ENCODE measurements at regions not wholly inside any gene's neighbourhood (a gene's known extent, or its start where the extent isn't known, plus 50 kb on each side); places are given as distances from the start of the nearest gene placed in this dataset.

DNA sequence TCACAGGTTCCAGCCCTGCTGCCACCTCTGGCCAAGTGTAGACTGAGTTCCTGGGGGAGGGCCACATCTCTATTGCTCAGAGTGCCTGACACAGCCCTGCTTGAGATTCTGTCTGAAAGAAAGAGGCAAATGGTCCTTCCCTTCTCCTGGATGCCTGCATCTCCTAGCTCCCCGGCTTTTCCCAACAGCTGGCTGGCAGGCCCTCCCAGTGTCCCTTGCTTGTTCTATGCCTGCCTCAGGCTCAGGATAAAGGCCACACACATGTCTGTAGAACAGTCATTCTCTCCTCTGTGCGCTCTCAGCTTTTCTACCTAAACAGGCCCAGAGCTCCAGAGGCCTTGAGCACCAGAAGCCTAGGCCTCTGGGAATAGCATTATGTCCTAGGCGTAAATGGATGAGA lies 343.4 kb upstream of the USP24 start:
- H2AFZ ChIP-seq (ENCODE audit: insufficient read depth, low read depth, low read length, poor library complexity, severe bottlenecking) = no peak overlapping the region
- Mint-ChIP-seq H3K27ac (no peak overlapping the region), H3K36me3 (no peaks in the 10 kb centered on the region), H3K27me3 (ENCODE audit: low read depth in 3 of 3) (peaks cover 0 to 5% (median 0%) of the 10 kb centered on the region in 3 donors), H3K4me3 (no peak overlapping the region), H3K9me3 (peaks cover 0 to 5% (median 0%) of the 10 kb centered on the region in 7 donors), H3K4me1 (no peaks in the 10 kb centered on the region)
- H3K79me2 ChIP-seq (ENCODE audit: insufficient read depth, low read length) = no peaks in the 10 kb centered on the region
- no peaks in the 10 kb centered on the region for H3K4me1 ChIP-seq (ENCODE audit: control insufficient read depth in 1 of 2, insufficient read depth in 2 of 2, low read length in 2 of 2)
- DNase-seq = no peak
- TF ChIP-seq, protein P1, sequence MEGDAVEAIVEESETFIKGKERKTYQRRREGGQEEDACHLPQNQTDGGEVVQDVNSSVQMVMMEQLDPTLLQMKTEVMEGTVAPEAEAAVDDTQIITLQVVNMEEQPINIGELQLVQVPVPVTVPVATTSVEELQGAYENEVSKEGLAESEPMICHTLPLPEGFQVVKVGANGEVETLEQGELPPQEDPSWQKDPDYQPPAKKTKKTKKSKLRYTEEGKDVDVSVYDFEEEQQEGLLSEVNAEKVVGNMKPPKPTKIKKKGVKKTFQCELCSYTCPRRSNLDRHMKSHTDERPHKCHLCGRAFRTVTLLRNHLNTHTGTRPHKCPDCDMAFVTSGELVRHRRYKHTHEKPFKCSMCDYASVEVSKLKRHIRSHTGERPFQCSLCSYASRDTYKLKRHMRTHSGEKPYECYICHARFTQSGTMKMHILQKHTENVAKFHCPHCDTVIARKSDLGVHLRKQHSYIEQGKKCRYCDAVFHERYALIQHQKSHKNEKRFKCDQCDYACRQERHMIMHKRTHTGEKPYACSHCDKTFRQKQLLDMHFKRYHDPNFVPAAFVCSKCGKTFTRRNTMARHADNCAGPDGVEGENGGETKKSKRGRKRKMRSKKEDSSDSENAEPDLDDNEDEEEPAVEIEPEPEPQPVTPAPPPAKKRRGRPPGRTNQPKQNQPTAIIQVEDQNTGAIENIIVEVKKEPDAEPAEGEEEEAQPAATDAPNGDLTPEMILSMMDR (IDR thresholded peaks at IDR 0.05) = no peak
- H3K27me3 ChIP-seq (ENCODE audit: control insufficient read depth in 2 of 2, insufficient read depth in 2 of 2, low read length in 2 of 2) = no peaks in the 10 kb centered on the region
- H3K9me3 ChIP-seq (replicated peaks in 1 of 2; ENCODE audit: control insufficient read depth in 1 of 2, insufficient read depth in 1 of 2, low read length in 2 of 2) = no peaks in the 10 kb centered on the region
- H3K36me3 ChIP-seq (replicated peaks in 1 of 2; ENCODE audit: control insufficient read depth in 1 of 2, insufficient read depth in 2 of 2, low read length in 2 of 2) = no peaks in the 10 kb centered on the region
- H3K27ac ChIP-seq (ENCODE audit: low read depth in 1 of 2, low read length in 2 of 2) = no peak overlapping the region
- WGBS (ENCODE audit: insufficient coverage) = 93% methylated on average over 3 of the region's 3 CpGs
- H4K20me1 ChIP-seq (ENCODE audit: insufficient read depth, low read length) = no peaks in the 10 kb centered on the region
- intact Hi-C loops (cut with micrococcal nuclease) = no loop called here
- no peak overlapping the region for H3K4me2 ChIP-seq (replicated peaks; ENCODE audit: extremely low read depth, low read length, poor library complexity, severe bottlenecking)
- no peak overlapping the region for H3K4me3 ChIP-seq (replicated peaks in 1 of 3; ENCODE audit: low read depth in 2 of 3, low read length in 3 of 3)
- no peak overlapping the region for H3K9ac ChIP-seq (ENCODE audit: insufficient read depth, low read length, poor library complexity, severe bottlenecking)

DNA sequence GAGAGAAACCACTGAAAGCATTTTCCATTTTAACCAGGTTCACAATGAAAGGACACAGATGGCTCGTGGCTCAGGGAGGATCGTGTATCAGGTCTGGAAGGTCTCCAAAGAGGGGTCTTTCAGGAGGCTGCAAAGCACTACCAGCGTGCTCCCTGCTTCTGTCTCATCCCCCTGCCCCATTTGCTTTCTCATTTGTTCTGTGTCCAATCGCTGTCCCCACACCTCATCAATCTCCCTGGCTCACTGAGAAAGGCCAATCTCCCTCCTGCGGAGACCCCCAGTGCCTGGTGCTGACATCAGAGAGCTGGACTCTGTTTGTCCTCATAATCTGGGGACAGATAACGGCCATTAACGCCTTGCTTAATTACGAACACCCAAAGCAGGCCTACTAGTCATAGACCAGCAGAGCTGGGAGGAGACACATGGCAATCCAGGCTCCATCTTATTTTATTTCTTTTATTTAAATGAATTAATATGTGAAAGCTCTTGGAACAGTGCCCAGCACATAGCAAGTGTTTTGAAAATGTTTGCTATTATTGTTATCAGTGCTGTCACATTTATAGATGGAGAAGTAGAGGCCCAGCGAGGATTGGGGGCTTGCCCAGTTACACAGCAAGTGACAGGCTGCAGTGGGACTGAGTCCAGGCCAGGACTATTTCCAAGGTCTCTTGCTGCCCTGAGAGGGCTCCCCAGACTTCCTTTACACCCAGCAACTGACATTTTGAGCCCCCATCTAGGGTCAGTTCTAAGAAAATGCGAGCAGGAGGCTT lies 341.0 kb upstream of the USP24 start:
- intact Hi-C loops (cut with micrococcal nuclease) = no loop called here
- no peaks in the 10 kb centered on the region for H3K4me1 Mint-ChIP-seq
- no peak overlapping the region for H3K27ac Mint-ChIP-seq
- 90% methylated on average over 3 of the region's 10 CpGs for WGBS (ENCODE audit: insufficient coverage)
- Histone ChIP-seq H3K4me3 (replicated peaks in 1 of 3; ENCODE audit: low read depth in 2 of 3, low read length in 3 of 3) (no peak overlapping the region), H3K9ac (ENCODE audit: insufficient read depth, low read length, poor library complexity, severe bottlenecking) (no peak overlapping the region), H3K4me1 (ENCODE audit: control insufficient read depth in 1 of 2, insufficient read depth in 2 of 2, low read length in 2 of 2) (no peaks in the 10 kb centered on the region), H3K79me2 (ENCODE audit: insufficient read depth, low read length) (no peaks in the 10 kb centered on the region), H3K36me3 (replicated peaks in 1 of 2; ENCODE audit: control insufficient read depth in 1 of 2, insufficient read depth in 2 of 2, low read length in 2 of 2) (no peaks in the 10 kb centered on the region), H3K27ac (ENCODE audit: low read depth in 1 of 2, low read length in 2 of 2) (no peak overlapping the region), H3K4me2 (replicated peaks; ENCODE audit: extremely low read depth, low read length, poor library complexity, severe bottlenecking) (no peak overlapping the region), H2AFZ (ENCODE audit: insufficient read depth, low read depth, low read length, poor library complexity, severe bottlenecking) (no peak overlapping the region), H3K9me3 (replicated peaks in 1 of 2; ENCODE audit: control insufficient read depth in 1 of 2, insufficient read depth in 1 of 2, low read length in 2 of 2) (no peaks in the 10 kb centered on the region), H3K27me3 (ENCODE audit: control insufficient read depth in 2 of 2, insufficient read depth in 2 of 2, low read length in 2 of 2) (no peaks in the 10 kb centered on the region), H4K20me1 (ENCODE audit: insufficient read depth, low read length) (no peaks in the 10 kb centered on the region)
- H3K4me3 Mint-ChIP-seq = no peak overlapping the region
- H3K36me3 Mint-ChIP-seq = no peaks in the 10 kb centered on the region
- no peak for DNase-seq
- H3K9me3 Mint-ChIP-seq = peaks cover 0 to 2% (median 0%) of the 10 kb centered on the region in 7 donors
- H3K27me3 Mint-ChIP-seq (ENCODE audit: low read depth in 3 of 3) = peaks cover 0 to 5% (median 0%) of the 10 kb centered on the region in 3 donors
- TF ChIP-seq, protein P1 (IDR thresholded peaks at IDR 0.05) = no peak

All from CD14-positive monocyte (primary cell).